ENCODE measurements at regions not wholly inside any gene's neighbourhood (a gene's known extent, or its start where the extent isn't known, plus 50 kb on each side); places are given as distances from the start of the nearest gene placed in this dataset.
"Not testable (repeated sequence)": the region's sequence is repeated elsewhere in the genome, so short reads cannot be mapped to it uniquely, and the experiment has no call there.

- no peak for DNase-seq (ENCODE audit: low spot score)
- Histone ChIP-seq H3K36me3 (no peaks in the 10 kb centered on the region), H3K4me1 (ENCODE audit: control insufficient read depth in 1 of 2, low read depth in 2 of 2) (no peaks in the 10 kb centered on the region), H3K27me3 (replicated peaks; ENCODE audit: insufficient read depth) (no peaks in the 10 kb centered on the region), H3K4me3 (no peak overlapping the region), H3K9me3 (no peaks in the 10 kb centered on the region), H3K27ac (no peak overlapping the region)
- no peak for TF ChIP-seq CTCF (IDR thresholded peaks at IDR 0.05)
- no peak for ATAC-seq (ENCODE audit: insufficient number of reproducible peaks, low FRiP score, low read depth)
These were observed 675.3 kb upstream of the USP15 start for GRCh38 chr12:61584943-61585342.

- H3K27ac ChIP-seq; H3K4me3 ChIP-seq; H3K27me3 ChIP-seq (replicated peaks; ENCODE audit: insufficient read depth); ATAC-seq (ENCODE audit: insufficient number of reproducible peaks, low FRiP score, low read depth); H3K36me3 ChIP-seq; DNase-seq (ENCODE audit: low spot score); H3K4me1 ChIP-seq (ENCODE audit: control insufficient read depth in 1 of 2, low read depth in 2 of 2); H3K9me3 ChIP-seq: not testable (repeated sequence)
These were observed 669.3 kb upstream of the USP15 start for GRCh38 chr12:61590864-61591263.

GRCh38 chr12:61610143-61610542 lies 650.1 kb upstream of the USP15 start:
- ATAC-seq (ENCODE audit: insufficient number of reproducible peaks, low FRiP score, low read depth) (no peak), DNase-seq (ENCODE audit: low spot score) (no peak)
- H3K9me3 ChIP-seq: no peaks in the 10 kb centered on the region
- no peaks in the 10 kb centered on the region for H3K36me3 ChIP-seq
- H3K27ac ChIP-seq: no peak overlapping the region
- no peaks in the 10 kb centered on the region for H3K27me3 ChIP-seq (replicated peaks; ENCODE audit: insufficient read depth)
- H3K4me1 ChIP-seq (ENCODE audit: control insufficient read depth in 1 of 2, low read depth in 2 of 2): no peaks in the 10 kb centered on the region
- no peak for TF ChIP-seq CTCF (IDR thresholded peaks at IDR 0.05)
- H3K4me3 ChIP-seq: no peak overlapping the region

GRCh38 chr12:61629702-61630101 lies 630.5 kb upstream of the USP15 start:
- ATAC-seq (ENCODE audit: insufficient number of reproducible peaks, low FRiP score, low read depth): no peak
- no peak overlapping the region for H3K27ac ChIP-seq
- no peaks in the 10 kb centered on the region for H3K9me3 ChIP-seq
- no peak overlapping the region for H3K4me3 ChIP-seq
- no peaks in the 10 kb centered on the region for H3K27me3 ChIP-seq (replicated peaks; ENCODE audit: insufficient read depth)
- DNase-seq (ENCODE audit: low spot score): no peak
- no peaks in the 10 kb centered on the region for H3K4me1 ChIP-seq (ENCODE audit: control insufficient read depth in 1 of 2, low read depth in 2 of 2)
- no peak for TF ChIP-seq CTCF (IDR thresholded peaks at IDR 0.05)
- no peaks in the 10 kb centered on the region for H3K36me3 ChIP-seq

- no peak for ATAC-seq (ENCODE audit: insufficient number of reproducible peaks, low FRiP score, low read depth)
- TF ChIP-seq CTCF (IDR thresholded peaks at IDR 0.05): no peak
- no peaks in the 10 kb centered on the region for H3K27me3 ChIP-seq (replicated peaks; ENCODE audit: insufficient read depth)
These were observed 613.6 kb upstream of the USP15 start for GRCh38 chr12:61646639-61647038.

GRCh38 chr12:61647566-61647965 lies 612.6 kb upstream of the USP15 start:
- H3K9me3 ChIP-seq: no peaks in the 10 kb centered on the region
- DNase-seq (ENCODE audit: low spot score): no peak
- no peak overlapping the region for H3K27ac ChIP-seq
- TF ChIP-seq CTCF (IDR thresholded peaks at IDR 0.05): no peak
- no peak overlapping the region for H3K4me3 ChIP-seq
- no peak for ATAC-seq (ENCODE audit: insufficient number of reproducible peaks, low FRiP score, low read depth)
- no peaks in the 10 kb centered on the region for H3K27me3 ChIP-seq (replicated peaks; ENCODE audit: insufficient read depth)
- H3K36me3 ChIP-seq: no peaks in the 10 kb centered on the region
- no peaks in the 10 kb centered on the region for H3K4me1 ChIP-seq (ENCODE audit: control insufficient read depth in 1 of 2, low read depth in 2 of 2)

More at GRCh38 chr12:61646639-61647038, 613.6 kb upstream of the USP15 start:
- no peak for DNase-seq (ENCODE audit: low spot score)
- Histone ChIP-seq H3K36me3 (no peaks in the 10 kb centered on the region), H3K4me1 (ENCODE audit: control insufficient read depth in 1 of 2, low read depth in 2 of 2) (no peaks in the 10 kb centered on the region), H3K9me3 (no peaks in the 10 kb centered on the region), H3K4me3 (no peak overlapping the region), H3K27ac (no peak overlapping the region)

All from thoracic aorta (tissue), 2 donors.